ENCODE measurements at regions not wholly inside any gene's neighbourhood (a gene's known extent, or its start where the extent isn't known, plus 50 kb on each side); places are given as distances from the start of the nearest gene placed in this dataset.

GRCh38 chr4:125489952-125490690 is 175.4 kb downstream of the FAT4 start:
- TF ChIP-seq CTCF (IDR thresholded peaks at IDR 0.05; ENCODE audit: borderline replicate concordance, extremely low read depth, low read length, poor library complexity, severe bottlenecking) (no peak), EZH2 (IDR thresholded peaks at IDR 0.05; ENCODE audit: borderline replicate concordance, low read depth, low read length, severe bottlenecking) (no peak)
